Mucosa of descending colon (tissue), 3 donors: ENCODE measurements at regions not wholly inside any gene's neighbourhood (a gene's known extent, or its start where the extent isn't known, plus 50 kb on each side); places are given as distances from the start of the nearest gene placed in this dataset.

ENCODE experiments used
- ATAC-seq: fragments of 200-7000 bp; cut with Tn5 transposase; one replicate; pipeline ENCODE4 v1.9.1; 2020; ENCODE audit warnings: mild to moderate bottlenecking, moderate library complexity
- DNase-seq, 3 donors: peaks; one replicate each; pipeline ENCODE4 v3.0.0-alpha.2; 2020
- H3K36me3 ChIP-seq: fragments of 200-600 bp; one replicate; pipeline ENCODE4 v1.8.0; 2021; ENCODE audit warnings: low read depth, mild to moderate bottlenecking
- H3K4me1 ChIP-seq: fragments of 200-600 bp; one replicate; pipeline ENCODE4 v1.8.0; 2021; ENCODE audit warnings: low read depth, mild to moderate bottlenecking
- H3K4me3 ChIP-seq: fragments of 200-600 bp; one replicate; pipeline ENCODE4 v1.8.0; 2021; ENCODE audit warnings: mild to moderate bottlenecking
- H3K9me3 ChIP-seq: fragments of 200-600 bp; one replicate; pipeline ENCODE4 v1.8.0; 2021; ENCODE audit warnings: mild to moderate bottlenecking
- CTCF ChIP-seq: fragments of 200-600 bp; IDR thresholded peaks from one replicate; pipeline ENCODE4 v1.8.0; 2022; ENCODE audit warnings: antibody characterized with exemption, mild to moderate bottlenecking
- intact Hi-C, 2 donors: fragments of 100-400 bp; cut with DNase I in 1 of 2; cut with micrococcal nuclease in 1 of 2; formaldehyde crosslinking; loops; one replicate each; pipeline versions ENCODE4 v1.11.0 to v1.11.1; 2022; cut with DNase I, micrococcal nuclease
- donor health status: DM: no; HTN: no; CAD: no; lungs with moderate emphysema.
- donor health status: DM: no; HTN: no; CAD: no.
- donor health status: DM: no; HTN: yes; CAD: no.

- Histone ChIP-seq H3K9me3 (no peaks in the 10 kb centered on the region), H3K4me3 (no peak overlapping the region), H3K36me3 (no peaks in the 10 kb centered on the region), H3K4me1 (peaks cover 5% of the 10 kb centered on the region)
- intact Hi-C loops: no loop called here
- ATAC-seq: no peak
- no peak for DNase-seq
- no peak for TF ChIP-seq CTCF
Measured at GRCh38 chr5:12109075-12109688, 204.9 kb upstream of the CTNND2 start.

- Histone ChIP-seq H3K4me3 (no peak overlapping the region), H3K4me1 (no peaks in the 10 kb centered on the region), H3K9me3 (no peaks in the 10 kb centered on the region), H3K36me3 (no peaks in the 10 kb centered on the region)
- DNase-seq: no peak
- ATAC-seq: no peak
- intact Hi-C loops: no loop called here
- no peak for TF ChIP-seq CTCF
Measured at GRCh38 chr5:12102151-12102550, 197.9 kb upstream of the CTNND2 start.

- no peaks in the 10 kb centered on the region for H3K9me3 ChIP-seq
- TF ChIP-seq CTCF: no peak
- H3K4me1 ChIP-seq: no peaks in the 10 kb centered on the region
- H3K36me3 ChIP-seq: no peaks in the 10 kb centered on the region
- no peak overlapping the region for H3K4me3 ChIP-seq
- intact Hi-C loops: no loop called here
- no peak for DNase-seq
- no peak for ATAC-seq
Measured at GRCh38 chr5:12100542-12100941, 196.3 kb upstream of the CTNND2 start.

GRCh38 chr5:12099296-12099695, 195.1 kb upstream of the CTNND2 start:
- no peak overlapping the region for H3K4me3 ChIP-seq
- no peak for TF ChIP-seq CTCF
- intact Hi-C loops: no loop called here
- no peaks in the 10 kb centered on the region for H3K36me3 ChIP-seq
- H3K4me1 ChIP-seq: no peaks in the 10 kb centered on the region
- ATAC-seq (no peak), DNase-seq (no peak)
- H3K9me3 ChIP-seq: no peaks in the 10 kb centered on the region

GRCh38 chr5:12095808-12096281, 191.6 kb upstream of the CTNND2 start:
- intact Hi-C loops: no loop called here
- Histone ChIP-seq H3K4me3 (no peak overlapping the region), H3K9me3 (no peaks in the 10 kb centered on the region), H3K36me3 (no peaks in the 10 kb centered on the region), H3K4me1 (no peaks in the 10 kb centered on the region)
- DNase-seq (no peak), ATAC-seq (no peak)
- TF ChIP-seq CTCF: no peak

- ATAC-seq: no peak
Measured at GRCh38 chr5:12093586-12093985, 189.3 kb upstream of the CTNND2 start.

More at GRCh38 chr5:12093586-12093985, 189.3 kb upstream of the CTNND2 start:
- Histone ChIP-seq H3K4me3 (no peak overlapping the region), H3K36me3 (no peaks in the 10 kb centered on the region), H3K9me3 (no peaks in the 10 kb centered on the region), H3K4me1 (no peaks in the 10 kb centered on the region)
- intact Hi-C loops: no loop called here
- no peak for TF ChIP-seq CTCF
- no peak for DNase-seq
